NOMO-1 treated with dmso at 0.1 percent for 144 hours (cell line): ENCODE measurements at regions not wholly inside any gene's neighbourhood (a gene's known extent, or its start where the extent isn't known, plus 50 kb on each side); places are given as distances from the start of the nearest gene placed in this dataset.

Experiments used
- DNase-seq: peaks from one replicate; lab custom pipeline; 2025; ENCODE audit not compliant: unreplicated experiment; lab: John Stamatoyannopoulos, UW

GRCh38 chr11:26142891-26143290 lies 189.0 kb upstream of the ANO3 start:
- no peak for DNase-seq

- DNase-seq = no peak
Measured at GRCh38 chr11:26143566-26144290, 188.2 kb upstream of the ANO3 start.

GRCh38 chr11:26144291-26144690 lies 187.6 kb upstream of the ANO3 start:
- DNase-seq = no peak

- DNase-seq = no peak
Measured at GRCh38 chr11:26144911-26145310, 187.0 kb upstream of the ANO3 start.

- DNase-seq = no peak
Measured at GRCh38 chr11:26149585-26149984, 182.3 kb upstream of the ANO3 start.

- peak; percentile 20 for DNase-seq
Measured at GRCh38 chr11:26150031-26150430, 181.9 kb upstream of the ANO3 start.

- no peak for DNase-seq
Measured at GRCh38 chr11:26158251-26158650, 173.7 kb upstream of the ANO3 start.

- DNase-seq = no peak
Measured at GRCh38 chr11:26162291-26162690, 169.6 kb upstream of the ANO3 start.

- DNase-seq = no peak
Measured at GRCh38 chr11:26186389-26186788, 145.5 kb upstream of the ANO3 start.

- no peak for DNase-seq
Measured at GRCh38 chr11:26187639-26188038, 144.3 kb upstream of the ANO3 start.

- no peak for DNase-seq
Measured at GRCh38 chr11:26188554-26188953, 143.4 kb upstream of the ANO3 start.

- DNase-seq = no peak
Measured at GRCh38 chr11:26191193-26191592, 140.7 kb upstream of the ANO3 start.

- DNase-seq = no peak
Measured at GRCh38 chr11:26193694-26194365, 138.1 kb upstream of the ANO3 start.

GRCh38 chr11:26194881-26195280 lies 137.0 kb upstream of the ANO3 start:
- no peak for DNase-seq

- no peak for DNase-seq
Measured at GRCh38 chr11:26198532-26199096, 133.3 kb upstream of the ANO3 start.

- no peak for DNase-seq
Measured at GRCh38 chr11:26199331-26200095, 132.4 kb upstream of the ANO3 start.

GRCh38 chr11:26201411-26201810 lies 130.5 kb upstream of the ANO3 start:
- no peak for DNase-seq

- no peak for DNase-seq
Measured at GRCh38 chr11:26202754-26203153, 129.2 kb upstream of the ANO3 start.

GRCh38 chr11:26204101-26204500 lies 127.8 kb upstream of the ANO3 start:
- no peak for DNase-seq

- DNase-seq = no peak
Measured at GRCh38 chr11:26204839-26205238, 127.1 kb upstream of the ANO3 start.

GRCh38 chr11:26219183-26220117 lies 112.5 kb upstream of the ANO3 start:
- DNase-seq = no peak
